Colonic mucosa (tissue), 4 donors: ENCODE measurements at regions not wholly inside any gene's neighbourhood (a gene's known extent, or its start where the extent isn't known, plus 50 kb on each side); places are given as distances from the start of the nearest gene placed in this dataset.

Source experiments
- DNase-seq: peaks from one replicate; pipeline ENCODE4 v3.0.0-alpha.2; 2020
- H3K27ac ChIP-seq: fragments of 200-600 bp; one replicate; pipeline ENCODE4 v1.8.0; 2021
- H3K27me3 ChIP-seq: fragments of 200-600 bp; one replicate; pipeline ENCODE4 v1.8.0; 2021
- H3K36me3 ChIP-seq: fragments of 200-600 bp; one replicate; pipeline ENCODE4 v1.8.0; 2021
- H3K4me1 ChIP-seq: fragments of 200-600 bp; one replicate; pipeline ENCODE4 v1.8.0; 2021; ENCODE audit warnings: mild to moderate bottlenecking
- H3K4me3 ChIP-seq: fragments of 200-600 bp; one replicate; pipeline ENCODE4 v1.8.0; 2021
- H3K9ac ChIP-seq, 2 donors: one replicate each; pipeline ENCODE4 v1.7.0; 2013; ENCODE audit warnings: control low read depth in 2 of 2, low read depth in 2 of 2, low read length in 2 of 2
- H3K9me3 ChIP-seq: fragments of 200-600 bp; one replicate; pipeline ENCODE4 v1.8.0; 2021
- CTCF ChIP-seq: fragments of 200-600 bp; IDR thresholded peaks from one replicate; pipeline ENCODE4 v1.8.0; 2022; ENCODE audit warnings: antibody characterized with exemption, mild to moderate bottlenecking
- intact Hi-C: fragments of 100-400 bp; cut with DNase I; formaldehyde crosslinking; loops from one replicate; pipeline ENCODE4 v1.14.1; 2022
- donor health status: healthy.
- donor health status: DM: no; HTN: no; CAD: no.
- donor health status: DM: no; HTN: no; CAD: no.

GRCh38 chr13:34411177-34411576 lies 530.9 kb upstream of the NBEA start:
- Histone ChIP-seq H3K9ac (no peak overlapping the region), H3K27me3 (no peaks in the 10 kb centered on the region), H3K4me1 (no peaks in the 10 kb centered on the region), H3K27ac (no peak overlapping the region), H3K36me3 (no peaks in the 10 kb centered on the region), H3K4me3 (no peak overlapping the region), H3K9me3 (no peaks in the 10 kb centered on the region)
- no peak for TF ChIP-seq CTCF
- no peak for DNase-seq
- intact Hi-C loops, result no loop called here

GRCh38 chr13:34411894-34412293 lies 530.2 kb upstream of the NBEA start:
- Histone ChIP-seq H3K36me3 (no peaks in the 10 kb centered on the region), H3K27ac (no peak overlapping the region), H3K4me1 (no peaks in the 10 kb centered on the region), H3K4me3 (no peak overlapping the region), H3K27me3 (no peaks in the 10 kb centered on the region), H3K9ac (no peak overlapping the region), H3K9me3 (no peaks in the 10 kb centered on the region)
- no peak for DNase-seq
- no peak for TF ChIP-seq CTCF
- intact Hi-C loops, result no loop called here

GRCh38 chr13:34412295-34412694 lies 529.8 kb upstream of the NBEA start:
- no peak for TF ChIP-seq CTCF

GRCh38 chr13:34412817-34413375 lies 529.2 kb upstream of the NBEA start:
- Histone ChIP-seq H3K4me3 (no peak overlapping the region), H3K27ac (no peak overlapping the region), H3K4me1 (no peaks in the 10 kb centered on the region), H3K9ac (no peak overlapping the region), H3K36me3 (no peaks in the 10 kb centered on the region), H3K9me3 (no peaks in the 10 kb centered on the region), H3K27me3 (no peaks in the 10 kb centered on the region)
- intact Hi-C loops, result no loop called here
- DNase-seq, result no peak
- TF ChIP-seq CTCF, result no peak

More at GRCh38 chr13:34412295-34412694, 529.8 kb upstream of the NBEA start:
- Histone ChIP-seq H3K4me1 (no peaks in the 10 kb centered on the region), H3K27ac (no peak overlapping the region), H3K9me3 (no peaks in the 10 kb centered on the region), H3K27me3 (no peaks in the 10 kb centered on the region), H3K4me3 (no peak overlapping the region), H3K36me3 (no peaks in the 10 kb centered on the region), H3K9ac (no peak overlapping the region)
- DNase-seq, result no peak
- intact Hi-C loops, result no loop called here

GRCh38 chr13:34413538-34414210 lies 528.4 kb upstream of the NBEA start:
- intact Hi-C loops, result no loop called here
- Histone ChIP-seq H3K36me3 (no peaks in the 10 kb centered on the region), H3K27me3 (no peaks in the 10 kb centered on the region), H3K27ac (no peak overlapping the region), H3K4me3 (no peak overlapping the region), H3K9me3 (no peaks in the 10 kb centered on the region), H3K4me1 (no peaks in the 10 kb centered on the region), H3K9ac (no peak overlapping the region)
- DNase-seq, result no peak
- TF ChIP-seq CTCF, result no peak
